ENCODE measurements at regions not wholly inside any gene's neighbourhood (a gene's known extent, or its start where the extent isn't known, plus 50 kb on each side); places are given as distances from the start of the nearest gene placed in this dataset.

- H3K4me1 Mint-ChIP-seq, result peaks cover 43% of the 10 kb centered on the region
- no peaks in the 10 kb centered on the region for H3K27me3 Mint-ChIP-seq
- H3K36me3 Mint-ChIP-seq (ENCODE audit: low read depth), result no peaks in the 10 kb centered on the region
- peaks cover 10% of the 10 kb centered on the region for H3K9me3 Mint-ChIP-seq
- DNase-seq, result no peak
- no peak overlapping the region for H3K27ac Mint-ChIP-seq
- no peak overlapping the region for H3K4me3 Mint-ChIP-seq
- ATAC-seq (ENCODE audit: low read depth), result no peak
- intact Hi-C loops (cut with micrococcal nuclease), result loop anchor here (10.0 kb wide), 1 partner anchor 46 kb away; no protein-coding TSS in a partner anchor
- no peak for TF ChIP-seq CTCF (IDR thresholded peaks at IDR 0.05)
- CTCF ChIA-PET, result no interaction called here
- POLR2A ChIA-PET, result interaction anchor here (0.6 kb wide), 1 partner anchor 90 kb away, joined by 3 read pairs; no protein-coding TSS in a partner anchor
Observed at GRCh38 chr5:54620141-54620933, 102.8 kb downstream of the SNX18 start.

- DNase-seq, result no peak
- intact Hi-C loops (cut with micrococcal nuclease), result loop anchor here (10.0 kb wide), 1 partner anchor 45 kb away; no protein-coding TSS in a partner anchor
- Mint-ChIP-seq H3K27me3 (no peaks in the 10 kb centered on the region), H3K9me3 (peaks cover 10% of the 10 kb centered on the region), H3K27ac (peak overlapping the region; percentile 10), H3K4me3 (no peak overlapping the region), H3K4me1 (peaks cover 41% of the 10 kb centered on the region), H3K36me3 (ENCODE audit: low read depth) (no peaks in the 10 kb centered on the region)
- ChIA-PET CTCF (no interaction called here), POLR2A (interaction anchor here (0.6 kb wide), 1 partner anchor 91 kb away, joined by 3 read pairs; no protein-coding TSS in a partner anchor)
- no peak for TF ChIP-seq CTCF (IDR thresholded peaks at IDR 0.05)
- ATAC-seq (ENCODE audit: low read depth), result no peak
Observed at GRCh38 chr5:54619731-54620130, 102.2 kb downstream of the SNX18 start.

GRCh38 chr5:54616518-54617220 is 99.1 kb downstream of the SNX18 start:
- H3K36me3 Mint-ChIP-seq (ENCODE audit: low read depth), result no peaks in the 10 kb centered on the region
- H3K4me3 Mint-ChIP-seq, result no peak overlapping the region
- no peak for DNase-seq
- no peak overlapping the region for H3K27ac Mint-ChIP-seq
- intact Hi-C loops (cut with micrococcal nuclease), result no loop called here
- peaks cover 43% of the 10 kb centered on the region for H3K4me1 Mint-ChIP-seq
- ChIA-PET POLR2A (no interaction called here), CTCF (no interaction called here)
- H3K9me3 Mint-ChIP-seq, result peaks cover 10% of the 10 kb centered on the region
- no peak for ATAC-seq (ENCODE audit: low read depth)
- TF ChIP-seq CTCF (IDR thresholded peaks at IDR 0.05), result no peak
- no peaks in the 10 kb centered on the region for H3K27me3 Mint-ChIP-seq

GRCh38 chr5:54616031-54616430 is 98.5 kb downstream of the SNX18 start:
- no peak overlapping the region for H3K27ac Mint-ChIP-seq
- no peaks in the 10 kb centered on the region for H3K27me3 Mint-ChIP-seq
- no peak for TF ChIP-seq CTCF (IDR thresholded peaks at IDR 0.05)
- H3K9me3 Mint-ChIP-seq, result peaks cover 10% of the 10 kb centered on the region
- H3K36me3 Mint-ChIP-seq (ENCODE audit: low read depth), result no peaks in the 10 kb centered on the region
- ChIA-PET CTCF (no interaction called here), POLR2A (no interaction called here)
- ATAC-seq (ENCODE audit: low read depth), result no peak
- peaks cover 49% of the 10 kb centered on the region for H3K4me1 Mint-ChIP-seq
- intact Hi-C loops (cut with micrococcal nuclease), result no loop called here
- no peak for DNase-seq
- H3K4me3 Mint-ChIP-seq, result no peak overlapping the region

GRCh38 chr5:54615381-54615780 is 97.8 kb downstream of the SNX18 start:
- peaks cover 10% of the 10 kb centered on the region for H3K9me3 Mint-ChIP-seq
- ChIA-PET POLR2A (no interaction called here), CTCF (no interaction called here)
- ATAC-seq (ENCODE audit: low read depth) (no peak), DNase-seq (no peak)
- intact Hi-C loops (cut with micrococcal nuclease), result no loop called here
- H3K27me3 Mint-ChIP-seq, result no peaks in the 10 kb centered on the region
- no peak overlapping the region for H3K27ac Mint-ChIP-seq
- peaks cover 52% of the 10 kb centered on the region for H3K4me1 Mint-ChIP-seq
- TF ChIP-seq CTCF (IDR thresholded peaks at IDR 0.05), result no peak
- no peaks in the 10 kb centered on the region for H3K36me3 Mint-ChIP-seq (ENCODE audit: low read depth)
- H3K4me3 Mint-ChIP-seq, result no peak overlapping the region

All from activated B cell treated with CpG ODN at 0.5 μM for 24 hours (primary cell).